ENCODE measurements at regions not wholly inside any gene's neighbourhood (a gene's known extent, or its start where the extent isn't known, plus 50 kb on each side); places are given as distances from the start of the nearest gene placed in this dataset.

DNA sequence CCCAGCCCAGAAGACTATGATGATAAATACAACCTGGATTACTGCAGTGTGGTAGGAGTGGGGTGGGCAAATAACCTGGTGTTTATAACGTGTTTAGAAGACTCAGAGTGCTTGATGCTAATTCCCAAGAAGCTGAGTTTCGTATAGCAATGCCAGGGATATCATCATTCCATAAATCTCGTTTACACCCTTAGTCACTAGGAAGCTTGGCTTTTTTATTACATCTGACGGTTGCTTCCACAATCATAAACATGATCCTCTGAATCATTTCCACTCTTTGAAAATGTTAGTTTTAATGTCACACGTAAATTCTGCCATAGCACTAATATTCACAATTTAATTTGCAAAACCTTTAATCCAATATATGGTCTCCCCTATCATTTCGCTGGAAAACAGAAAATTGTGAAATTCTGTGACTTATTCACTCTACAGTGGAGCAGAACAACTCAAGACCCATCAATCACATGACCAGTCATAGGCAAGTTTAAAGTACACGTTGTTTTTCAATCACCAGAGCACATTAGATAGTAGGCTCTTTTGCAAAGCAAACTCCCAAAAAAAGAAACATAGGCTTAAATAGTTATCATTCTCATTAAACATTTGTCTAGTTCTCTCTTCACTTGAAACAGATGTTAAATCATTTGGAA lies 321.0 kb downstream of the LTN1 start:
- TF ChIP-seq, protein P1, sequence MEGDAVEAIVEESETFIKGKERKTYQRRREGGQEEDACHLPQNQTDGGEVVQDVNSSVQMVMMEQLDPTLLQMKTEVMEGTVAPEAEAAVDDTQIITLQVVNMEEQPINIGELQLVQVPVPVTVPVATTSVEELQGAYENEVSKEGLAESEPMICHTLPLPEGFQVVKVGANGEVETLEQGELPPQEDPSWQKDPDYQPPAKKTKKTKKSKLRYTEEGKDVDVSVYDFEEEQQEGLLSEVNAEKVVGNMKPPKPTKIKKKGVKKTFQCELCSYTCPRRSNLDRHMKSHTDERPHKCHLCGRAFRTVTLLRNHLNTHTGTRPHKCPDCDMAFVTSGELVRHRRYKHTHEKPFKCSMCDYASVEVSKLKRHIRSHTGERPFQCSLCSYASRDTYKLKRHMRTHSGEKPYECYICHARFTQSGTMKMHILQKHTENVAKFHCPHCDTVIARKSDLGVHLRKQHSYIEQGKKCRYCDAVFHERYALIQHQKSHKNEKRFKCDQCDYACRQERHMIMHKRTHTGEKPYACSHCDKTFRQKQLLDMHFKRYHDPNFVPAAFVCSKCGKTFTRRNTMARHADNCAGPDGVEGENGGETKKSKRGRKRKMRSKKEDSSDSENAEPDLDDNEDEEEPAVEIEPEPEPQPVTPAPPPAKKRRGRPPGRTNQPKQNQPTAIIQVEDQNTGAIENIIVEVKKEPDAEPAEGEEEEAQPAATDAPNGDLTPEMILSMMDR (IDR thresholded peaks at IDR 0.05; ENCODE audit: extremely low read depth in 1 of 2, insufficient read depth in 1 of 2, low read depth in 1 of 2, low read length in 2 of 2) = no peak
- TF ChIP-seq EZH2 (IDR thresholded peaks at IDR 0.05; ENCODE audit: borderline replicate concordance, low read depth, low read length, severe bottlenecking) (no peak), POLR2A (IDR thresholded peaks at IDR 0.05; ENCODE audit: low read depth, low read length) (no peak)
- TF ChIP-seq, protein P2, sequence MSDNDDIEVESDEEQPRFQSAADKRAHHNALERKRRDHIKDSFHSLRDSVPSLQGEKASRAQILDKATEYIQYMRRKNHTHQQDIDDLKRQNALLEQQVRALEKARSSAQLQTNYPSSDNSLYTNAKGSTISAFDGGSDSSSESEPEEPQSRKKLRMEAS (IDR thresholded peaks at IDR 0.05; ENCODE audit: insufficient read depth, insufficient read length) = no peak
